Bronchial epithelial cell (primary cell): ENCODE measurements at regions not wholly inside any gene's neighbourhood (a gene's known extent, or its start where the extent isn't known, plus 50 kb on each side); places are given as distances from the start of the nearest gene placed in this dataset.

Experiments
- DNase-seq: peaks from one replicate; pipeline ENCODE4 v3.0.0-alpha.2; 2010; ENCODE audit warnings: low read depth
- FAIRE-seq: peaks from 2 replicates; lab custom pipeline; 2011; peaks lifted over from hg19 to GRCh38; lab: Jason Lieb, UNC
- H3K27me3 ChIP-seq: 2 replicates; pipeline ENCODE4 v1.5.1; 2011; ENCODE audit warnings: low read length; ENCODE audit not compliant: control insufficient read depth, insufficient read depth
- H3K36me3 ChIP-seq: 2 replicates; pipeline ENCODE4 v1.5.1; 2011; ENCODE audit warnings: low read length; ENCODE audit not compliant: control insufficient read depth, insufficient read depth
- H3K4me3 ChIP-seq: 2 replicates; pipeline ENCODE4 v1.5.1; 2011; ENCODE audit warnings: mild to moderate bottlenecking, low read depth, low read length, control low read depth
- TF ChIP-seq, protein P1 (sequence below): IDR thresholded peaks from 2 replicates; pipeline ENCODE4 v1.5.1; 2011; ENCODE audit warnings: mild to moderate bottlenecking, moderate library complexity, low read length, control low read depth, inconsistent platforms; ENCODE audit not compliant: insufficient read depth, severe bottlenecking

DNA sequence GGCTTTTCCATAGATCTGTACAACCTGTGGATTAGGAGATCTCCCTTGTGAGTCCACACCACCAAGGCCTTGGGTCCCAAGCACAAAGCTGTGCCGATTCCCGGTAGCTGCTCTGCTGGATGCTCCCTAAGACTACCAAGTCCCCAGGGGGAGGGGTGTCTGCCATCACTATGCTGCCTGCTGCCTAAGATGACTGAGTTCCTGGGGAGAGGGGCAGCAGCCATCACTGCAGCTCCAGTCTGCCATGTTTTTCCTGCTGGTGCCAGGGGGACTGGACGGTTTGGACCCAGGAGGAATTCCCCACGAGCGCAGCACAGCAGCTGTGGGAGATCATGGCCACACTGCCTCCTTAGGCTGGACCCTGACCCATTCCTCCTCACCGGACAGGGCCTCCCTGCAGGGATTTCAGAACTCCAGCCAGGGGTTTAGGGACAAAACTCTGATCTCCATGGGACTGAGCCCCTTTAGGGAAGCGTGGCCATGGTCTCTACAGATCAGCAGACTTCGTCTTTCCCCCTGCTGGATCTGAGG is 1049.8 kb downstream of the SORCS1 start:
- TF ChIP-seq, protein P1, sequence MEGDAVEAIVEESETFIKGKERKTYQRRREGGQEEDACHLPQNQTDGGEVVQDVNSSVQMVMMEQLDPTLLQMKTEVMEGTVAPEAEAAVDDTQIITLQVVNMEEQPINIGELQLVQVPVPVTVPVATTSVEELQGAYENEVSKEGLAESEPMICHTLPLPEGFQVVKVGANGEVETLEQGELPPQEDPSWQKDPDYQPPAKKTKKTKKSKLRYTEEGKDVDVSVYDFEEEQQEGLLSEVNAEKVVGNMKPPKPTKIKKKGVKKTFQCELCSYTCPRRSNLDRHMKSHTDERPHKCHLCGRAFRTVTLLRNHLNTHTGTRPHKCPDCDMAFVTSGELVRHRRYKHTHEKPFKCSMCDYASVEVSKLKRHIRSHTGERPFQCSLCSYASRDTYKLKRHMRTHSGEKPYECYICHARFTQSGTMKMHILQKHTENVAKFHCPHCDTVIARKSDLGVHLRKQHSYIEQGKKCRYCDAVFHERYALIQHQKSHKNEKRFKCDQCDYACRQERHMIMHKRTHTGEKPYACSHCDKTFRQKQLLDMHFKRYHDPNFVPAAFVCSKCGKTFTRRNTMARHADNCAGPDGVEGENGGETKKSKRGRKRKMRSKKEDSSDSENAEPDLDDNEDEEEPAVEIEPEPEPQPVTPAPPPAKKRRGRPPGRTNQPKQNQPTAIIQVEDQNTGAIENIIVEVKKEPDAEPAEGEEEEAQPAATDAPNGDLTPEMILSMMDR, result no peak
- H3K27me3 ChIP-seq, result no peaks in the 10 kb centered on the region
- no peak overlapping the region for H3K4me3 ChIP-seq
- DNase-seq, result no peak
- no peak for FAIRE-seq
- no peaks in the 10 kb centered on the region for H3K36me3 ChIP-seq

DNA sequence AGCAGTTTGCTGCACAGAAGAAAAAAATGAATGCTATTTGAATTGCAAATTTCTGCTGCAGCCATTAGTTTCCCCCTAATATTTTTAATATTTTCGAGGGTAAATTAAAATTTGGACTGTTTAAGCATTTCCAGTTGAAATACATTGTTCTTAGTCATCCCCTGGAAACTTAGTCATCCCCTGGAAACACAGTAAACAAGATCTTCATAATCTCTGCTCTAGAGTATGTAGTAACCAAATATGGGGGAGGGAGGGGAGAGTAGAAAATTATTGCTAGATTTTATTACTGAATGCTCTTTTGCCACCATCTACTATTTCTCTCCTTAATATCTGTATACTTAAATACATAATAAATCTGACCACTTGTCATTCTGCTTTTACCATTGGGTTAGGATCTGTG is 1053.3 kb downstream of the SORCS1 start:
- H3K4me3 ChIP-seq, result no peak overlapping the region
- FAIRE-seq, result no peak
- no peaks in the 10 kb centered on the region for H3K27me3 ChIP-seq
- TF ChIP-seq, protein P1, result no peak
- DNase-seq, result peak; percentile 67
- no peaks in the 10 kb centered on the region for H3K36me3 ChIP-seq

DNA sequence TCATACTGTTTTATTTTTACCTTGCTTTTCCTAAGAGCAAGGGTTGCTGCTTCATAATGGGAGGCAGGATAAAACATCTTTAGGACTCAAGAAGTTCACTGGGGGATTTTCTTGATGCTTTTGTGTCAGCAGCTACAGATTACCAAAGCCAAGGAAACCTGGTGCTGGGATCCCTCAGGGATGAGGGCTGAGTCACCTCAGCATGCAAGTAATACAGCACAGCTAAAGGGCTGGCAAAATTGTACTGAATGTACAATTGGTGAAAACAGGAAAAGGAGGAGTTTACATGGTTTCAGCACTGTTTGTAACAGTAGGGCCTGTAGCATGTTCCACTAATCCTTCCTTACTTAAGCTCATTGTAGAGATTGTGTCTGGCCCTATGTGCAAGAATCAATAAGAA is 1056.8 kb downstream of the SORCS1 start:
- FAIRE-seq, result no peak
- TF ChIP-seq, protein P1, result no peak
- Histone ChIP-seq H3K36me3 (no peaks in the 10 kb centered on the region), H3K27me3 (no peaks in the 10 kb centered on the region), H3K4me3 (no peak overlapping the region)
- DNase-seq, result peak; percentile 56

DNA sequence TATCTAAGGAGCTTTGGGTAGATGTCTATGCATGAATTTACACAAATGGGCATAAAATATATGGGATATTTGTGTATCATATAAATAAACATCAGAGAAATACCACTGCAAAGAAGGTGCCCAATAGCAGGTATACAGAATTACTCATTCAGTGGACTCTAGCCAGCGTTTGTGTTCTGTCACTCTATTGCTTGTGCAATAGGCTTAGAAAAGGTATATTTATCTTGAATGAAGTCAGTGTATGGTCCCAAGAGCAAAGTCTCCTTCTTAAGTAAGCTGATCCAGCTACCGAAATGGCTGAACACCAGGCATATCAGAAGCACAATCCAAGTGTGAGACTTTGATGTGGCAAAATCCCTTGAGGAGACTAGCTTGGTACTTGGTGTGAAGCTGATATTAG is 1058.4 kb downstream of the SORCS1 start:
- no peak overlapping the region for H3K4me3 ChIP-seq
- FAIRE-seq (no peak), DNase-seq (peak; percentile 58)
- H3K27me3 ChIP-seq, result no peaks in the 10 kb centered on the region
- TF ChIP-seq, protein P1, result no peak
- no peaks in the 10 kb centered on the region for H3K36me3 ChIP-seq

DNA sequence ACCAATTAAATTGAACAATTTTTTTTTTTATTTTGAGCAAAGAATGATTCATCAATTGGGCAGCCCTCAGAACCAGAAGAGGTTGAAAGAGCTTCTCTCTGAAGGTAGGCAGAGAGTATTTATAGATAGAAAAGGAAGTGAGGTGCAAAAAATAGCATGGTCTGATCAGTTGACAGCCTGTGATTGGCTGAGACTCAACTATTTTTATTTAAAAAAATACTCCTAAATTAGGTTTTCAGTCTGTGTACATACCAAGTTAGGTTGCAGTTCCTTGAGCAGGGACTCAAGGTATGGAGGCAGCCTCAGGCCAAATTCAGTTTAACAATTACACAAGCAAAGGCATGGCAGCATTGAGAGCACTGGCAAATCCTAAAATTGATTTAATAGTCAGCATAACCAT is 1074.7 kb downstream of the SORCS1 start:
- H3K4me3 ChIP-seq, result no peak overlapping the region
- no peaks in the 10 kb centered on the region for H3K36me3 ChIP-seq
- H3K27me3 ChIP-seq, result no peaks in the 10 kb centered on the region
- TF ChIP-seq, protein P1, result no peak
- FAIRE-seq, result no peak
- no peak for DNase-seq

DNA sequence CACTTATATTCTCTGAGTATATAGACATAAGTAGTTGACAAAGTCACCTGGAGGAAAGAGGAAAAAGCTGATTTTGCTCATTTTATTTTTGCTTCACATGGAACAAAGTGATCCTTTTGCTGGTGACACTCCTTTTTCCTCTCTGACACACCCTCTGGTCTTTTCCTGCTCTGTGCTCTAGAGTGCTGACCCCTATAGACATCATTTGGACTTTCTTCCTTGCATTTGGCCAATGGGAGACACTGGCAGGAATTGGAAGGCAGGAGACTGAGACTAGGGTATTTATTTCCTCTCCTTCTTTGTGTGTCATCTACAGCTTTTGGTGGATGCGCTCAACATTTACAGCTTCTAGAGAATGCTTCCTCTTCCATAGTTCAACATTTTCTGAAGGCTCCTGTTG is 1078.1 kb downstream of the SORCS1 start:
- Histone ChIP-seq H3K4me3 (no peak overlapping the region), H3K27me3 (no peaks in the 10 kb centered on the region)
- no peak for FAIRE-seq

More for the DNA sequence above, 1078.1 kb downstream of the SORCS1 start:
- H3K36me3 ChIP-seq, result no peaks in the 10 kb centered on the region
- no peak for DNase-seq
- TF ChIP-seq, protein P1, result no peak
